ENCODE measurements at regions not wholly inside any gene's neighbourhood (a gene's known extent, or its start where the extent isn't known, plus 50 kb on each side); places are given as distances from the start of the nearest gene placed in this dataset.
A peak's percentile ranks its signal among the peaks of the same experiment; 100 is the strongest.

DNA sequence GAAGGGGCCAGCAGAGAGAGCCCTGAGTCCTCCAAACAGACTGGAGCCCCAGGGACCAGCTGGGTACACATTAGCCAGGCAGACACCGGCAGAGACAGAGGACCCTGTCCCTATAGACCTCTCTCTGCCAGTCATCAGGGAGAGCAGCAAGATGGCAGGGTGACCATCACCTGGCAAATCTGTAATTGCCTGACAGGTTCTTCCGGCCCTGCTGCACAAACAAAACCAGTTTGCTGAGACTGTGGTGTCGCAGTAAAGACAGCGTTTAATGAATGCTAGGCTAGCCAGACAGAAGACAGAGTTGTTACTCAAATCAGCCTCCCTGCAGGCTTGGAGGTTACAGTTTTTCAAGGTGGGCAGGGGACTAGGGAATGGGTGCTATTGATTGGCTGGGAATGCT is 618.9 kb downstream of the NPHP4 start:
- TF ChIP-seq, protein P1, sequence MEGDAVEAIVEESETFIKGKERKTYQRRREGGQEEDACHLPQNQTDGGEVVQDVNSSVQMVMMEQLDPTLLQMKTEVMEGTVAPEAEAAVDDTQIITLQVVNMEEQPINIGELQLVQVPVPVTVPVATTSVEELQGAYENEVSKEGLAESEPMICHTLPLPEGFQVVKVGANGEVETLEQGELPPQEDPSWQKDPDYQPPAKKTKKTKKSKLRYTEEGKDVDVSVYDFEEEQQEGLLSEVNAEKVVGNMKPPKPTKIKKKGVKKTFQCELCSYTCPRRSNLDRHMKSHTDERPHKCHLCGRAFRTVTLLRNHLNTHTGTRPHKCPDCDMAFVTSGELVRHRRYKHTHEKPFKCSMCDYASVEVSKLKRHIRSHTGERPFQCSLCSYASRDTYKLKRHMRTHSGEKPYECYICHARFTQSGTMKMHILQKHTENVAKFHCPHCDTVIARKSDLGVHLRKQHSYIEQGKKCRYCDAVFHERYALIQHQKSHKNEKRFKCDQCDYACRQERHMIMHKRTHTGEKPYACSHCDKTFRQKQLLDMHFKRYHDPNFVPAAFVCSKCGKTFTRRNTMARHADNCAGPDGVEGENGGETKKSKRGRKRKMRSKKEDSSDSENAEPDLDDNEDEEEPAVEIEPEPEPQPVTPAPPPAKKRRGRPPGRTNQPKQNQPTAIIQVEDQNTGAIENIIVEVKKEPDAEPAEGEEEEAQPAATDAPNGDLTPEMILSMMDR (IDR thresholded peaks at IDR 0.05; ENCODE audit: insufficient read depth, low read depth, low read length, missing control alignments): no peak
- no peak for DNase-seq (ENCODE audit: low read depth)
- no peak overlapping the region for H3K4me3 ChIP-seq (ENCODE audit: low read length)

DNA sequence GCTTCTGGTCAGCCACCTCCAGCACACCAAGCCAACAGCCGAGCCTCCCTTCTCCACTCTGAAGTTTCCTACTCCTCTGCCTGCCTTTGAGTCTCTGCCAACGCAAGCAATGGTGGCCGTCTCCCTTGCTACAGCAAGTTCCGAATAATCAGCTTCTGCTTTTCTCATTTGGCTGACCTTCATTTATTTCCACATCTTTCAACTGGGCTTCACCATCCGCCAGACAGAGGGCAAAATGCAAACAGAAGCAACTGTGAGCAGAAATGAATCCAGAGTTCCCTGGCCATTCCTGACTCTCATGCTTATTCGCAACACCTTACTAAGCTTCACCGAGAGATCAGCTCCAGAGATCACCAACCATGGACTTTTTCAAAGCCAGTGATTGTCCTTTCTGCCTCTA is 621.0 kb downstream of the NPHP4 start:
- TF ChIP-seq, protein P1 (IDR thresholded peaks at IDR 0.05; ENCODE audit: insufficient read depth, low read depth, low read length, missing control alignments): no peak
- no peak for DNase-seq (ENCODE audit: low read depth)

DNA sequence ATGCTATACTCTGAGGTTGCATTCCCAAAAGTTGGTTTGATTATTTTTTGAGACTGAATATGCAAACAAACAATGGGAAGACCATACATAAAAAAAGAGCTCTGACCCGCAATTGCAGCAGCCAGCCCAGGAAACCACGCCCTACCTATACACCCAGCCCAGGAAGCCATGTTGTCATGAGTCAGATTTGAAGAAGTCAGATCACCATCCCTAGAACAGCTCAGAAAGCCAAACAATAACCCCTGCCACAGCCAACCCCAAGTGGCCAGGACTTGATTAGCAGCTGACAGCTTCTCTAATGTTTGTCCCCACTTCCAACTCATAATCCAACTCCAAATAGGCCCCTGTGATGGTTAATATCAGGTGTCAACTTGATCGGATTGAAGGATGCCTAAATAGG is 621.9 kb downstream of the NPHP4 start:
- TF ChIP-seq, protein P1 (IDR thresholded peaks at IDR 0.05; ENCODE audit: insufficient read depth, low read depth, low read length, missing control alignments): no peak
- no peak for DNase-seq (ENCODE audit: low read depth)
- no peak overlapping the region for H3K4me3 ChIP-seq (ENCODE audit: low read length)

More for the DNA sequence above, 621.0 kb downstream of the NPHP4 start:
- no peak overlapping the region for H3K4me3 ChIP-seq (ENCODE audit: low read length)

DNA sequence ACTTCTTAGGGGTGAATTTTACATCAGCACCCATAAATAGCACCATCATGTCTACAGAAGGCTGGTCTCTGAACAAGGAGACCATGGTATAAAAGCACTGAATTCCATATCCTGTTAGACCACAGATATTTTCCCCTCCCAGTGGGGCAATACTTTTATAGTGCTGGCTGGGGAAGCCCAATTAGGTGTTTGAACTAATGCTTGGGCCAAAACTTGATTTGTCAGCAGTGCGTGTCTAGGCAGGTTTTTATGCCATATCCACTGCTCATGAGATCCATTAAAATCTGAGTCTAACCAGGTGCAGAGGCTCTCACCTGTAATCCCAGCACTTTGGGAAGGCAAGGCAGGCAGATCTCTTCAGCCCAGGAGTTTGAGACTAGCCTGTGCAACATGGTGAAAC is 623.0 kb downstream of the NPHP4 start:
- TF ChIP-seq, protein P1 (IDR thresholded peaks at IDR 0.05; ENCODE audit: insufficient read depth, low read depth, low read length, missing control alignments): no peak
- DNase-seq (ENCODE audit: low read depth): peak; percentile 5

DNA sequence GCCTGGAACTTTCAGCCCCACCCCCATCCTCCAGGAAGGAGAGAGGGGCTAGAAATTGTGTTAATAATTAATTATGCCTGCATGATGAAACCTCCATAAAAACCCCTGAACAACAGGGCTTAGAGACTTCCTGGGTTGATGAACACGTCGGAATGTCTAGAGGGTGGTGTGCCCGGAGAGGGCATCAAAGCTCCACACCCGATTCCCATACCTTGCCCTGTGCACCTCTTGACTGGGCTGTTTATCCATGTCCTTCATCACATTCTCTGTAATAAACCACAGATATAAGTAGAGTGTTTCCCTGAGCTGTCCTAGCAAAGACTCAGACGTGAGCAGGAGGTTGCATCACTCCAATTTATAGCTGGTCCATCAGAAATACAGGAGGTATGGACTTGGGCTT is 624.0 kb downstream of the NPHP4 start:
- TF ChIP-seq, protein P1 (IDR thresholded peaks at IDR 0.05; ENCODE audit: insufficient read depth, low read depth, low read length, missing control alignments): no peak
- no peak for DNase-seq (ENCODE audit: low read depth)
- no peak overlapping the region for H3K4me3 ChIP-seq (ENCODE audit: low read length)

More for the DNA sequence above, 623.0 kb downstream of the NPHP4 start:
- H3K4me3 ChIP-seq (ENCODE audit: low read length): no peak overlapping the region

DNA sequence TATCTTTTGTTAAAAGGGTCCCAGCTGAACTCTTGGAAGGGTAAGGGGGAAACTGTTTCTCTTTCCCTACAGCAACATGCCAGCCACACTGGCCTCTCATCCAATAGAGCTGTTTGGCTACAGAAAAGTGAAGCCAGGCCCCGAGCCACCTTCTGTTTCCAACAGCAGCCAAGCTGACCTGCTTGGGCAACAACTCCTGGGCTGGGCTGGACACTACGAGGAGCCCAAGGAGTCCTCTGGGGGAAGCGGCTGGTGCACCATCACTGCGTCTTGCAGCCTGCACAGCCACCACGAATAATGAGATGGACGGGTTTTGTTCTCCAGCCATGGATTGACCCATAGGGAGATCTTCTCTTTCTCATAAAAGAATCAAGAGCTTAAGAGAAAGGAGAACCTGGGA is 624.9 kb downstream of the NPHP4 start:
- no peak for DNase-seq (ENCODE audit: low read depth)
- no peak overlapping the region for H3K4me3 ChIP-seq (ENCODE audit: low read length)
- TF ChIP-seq, protein P1 (IDR thresholded peaks at IDR 0.05; ENCODE audit: insufficient read depth, low read depth, low read length, missing control alignments): no peak

DNA sequence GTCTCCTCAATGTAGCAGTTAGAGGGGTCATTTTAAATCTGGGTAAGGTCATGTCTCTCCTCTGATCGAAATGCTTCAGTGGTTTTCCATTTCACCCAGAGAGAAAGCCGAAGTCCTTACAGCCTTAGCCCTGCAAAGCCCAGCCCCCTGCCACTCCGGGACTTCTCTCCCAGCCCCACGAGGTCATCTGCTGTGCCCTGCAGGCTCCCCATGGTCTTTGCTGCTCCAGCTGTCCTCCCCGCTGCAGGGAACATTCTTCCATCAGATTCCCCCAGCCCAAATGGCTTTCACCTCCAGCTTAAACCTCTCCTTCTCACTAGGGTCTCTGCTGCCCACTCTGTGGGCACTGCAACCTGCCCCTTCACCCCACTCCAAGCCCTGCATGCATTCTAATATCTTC is 626.5 kb downstream of the NPHP4 start:
- H3K4me3 ChIP-seq (ENCODE audit: low read length): no peak overlapping the region
- TF ChIP-seq, protein P1 (IDR thresholded peaks at IDR 0.05; ENCODE audit: insufficient read depth, low read depth, low read length, missing control alignments): no peak
- DNase-seq (ENCODE audit: low read depth): no peak
